Upper lobe of left lung (tissue), 4 donors: ENCODE measurements at regions not wholly inside any gene's neighbourhood (a gene's known extent, or its start where the extent isn't known, plus 50 kb on each side); places are given as distances from the start of the nearest gene placed in this dataset.
"Not testable (repeated sequence)": the region's sequence is repeated elsewhere in the genome, so short reads cannot be mapped to it uniquely, and the experiment has no call there.

Experiments
- CTCF ChIP-seq, 6 experiments: fragments of 450-650 bp in 4 of 6; fragments of 200-600 bp in 2 of 6; sonication (generic) in 2 of 6; IDR thresholded peaks; one replicate each; pipeline ENCODE4 v1.5.1; 2016 to 2019; ENCODE audit warnings: antibody characterized with exemption in 6 of 6
- EP300 ChIP-seq, 4 donors: sonication (generic); formaldehyde crosslinking; IDR thresholded peaks; one replicate each; pipeline ENCODE4 v1.5.1; 2017; ENCODE audit warnings: antibody characterized with exemption in 4 of 4, control low read depth in 2 of 4
- POLR2A ChIP-seq, 4 donors: fragments of 450-650 bp; IDR thresholded peaks; one replicate each; pipeline ENCODE4 v1.5.1; 2016 to 2017; ENCODE audit warnings: antibody characterized with exemption in 4 of 4, mild to moderate bottlenecking in 2 of 4
- POLR2AphosphoS5 ChIP-seq, 2 donors: sonication (generic); formaldehyde crosslinking; IDR thresholded peaks; one replicate each; pipeline ENCODE4 v1.5.1; 2017; ENCODE audit warnings: antibody characterized with exemption in 2 of 2

- TF ChIP-seq CTCF, POLR2A, POLR2AphosphoS5, EP300 (IDR thresholded peaks at IDR 0.05): not testable (repeated sequence)
Observed at GRCh38 chr21:13310120-13310519, 299.5 kb upstream of the POTED start.
